GM19239 (cell line): ENCODE measurements at regions not wholly inside any gene's neighbourhood (a gene's known extent, or its start where the extent isn't known, plus 50 kb on each side); places are given as distances from the start of the nearest gene placed in this dataset.
"Not testable (repeated sequence)": the region's sequence is repeated elsewhere in the genome, so short reads cannot be mapped to it uniquely, and the experiment has no call there.

Experiments
- DNase-seq: peaks from one replicate; pipeline ENCODE4 v3.0.0; 2011; ENCODE audit warnings: low spot score; ENCODE audit not compliant: insufficient read length
- FAIRE-seq: peaks from 2 replicates; lab custom pipeline; 2011; peaks lifted over from hg19 to GRCh38; lab: Jason Lieb, UNC

- FAIRE-seq, result no peak
- no peak for DNase-seq
These were observed 232.7 kb upstream of the ATP10A start for GRCh38 chr15:26095710-26096330.

GRCh38 chr15:26091184-26091583, 228.1 kb upstream of the ATP10A start:
- FAIRE-seq (no peak), DNase-seq (no peak)

- FAIRE-seq (no peak), DNase-seq (no peak)
These were observed 224.8 kb upstream of the ATP10A start for GRCh38 chr15:26087881-26088280.

DNA sequence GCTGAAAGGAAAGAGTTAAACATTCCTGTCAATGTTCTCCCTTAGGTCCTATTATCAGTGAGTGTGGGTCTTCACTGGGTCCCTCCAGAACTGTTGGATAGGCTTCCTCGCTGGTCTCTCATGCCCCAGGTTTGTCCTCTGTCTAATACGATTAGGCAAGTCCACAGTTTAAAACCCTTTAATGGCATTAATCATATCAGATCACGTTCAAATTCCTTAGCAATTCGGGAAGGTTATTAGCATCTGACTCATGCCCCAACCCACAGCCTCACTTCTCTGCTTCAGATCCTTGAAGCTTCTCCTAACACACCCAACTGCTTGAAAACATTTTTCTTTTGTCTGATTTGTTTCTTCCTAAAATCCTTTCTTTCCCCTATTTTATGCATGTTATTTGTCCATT, 224.3 kb upstream of the ATP10A start:
- DNase-seq, result no peak
- FAIRE-seq, result no peak

DNA sequence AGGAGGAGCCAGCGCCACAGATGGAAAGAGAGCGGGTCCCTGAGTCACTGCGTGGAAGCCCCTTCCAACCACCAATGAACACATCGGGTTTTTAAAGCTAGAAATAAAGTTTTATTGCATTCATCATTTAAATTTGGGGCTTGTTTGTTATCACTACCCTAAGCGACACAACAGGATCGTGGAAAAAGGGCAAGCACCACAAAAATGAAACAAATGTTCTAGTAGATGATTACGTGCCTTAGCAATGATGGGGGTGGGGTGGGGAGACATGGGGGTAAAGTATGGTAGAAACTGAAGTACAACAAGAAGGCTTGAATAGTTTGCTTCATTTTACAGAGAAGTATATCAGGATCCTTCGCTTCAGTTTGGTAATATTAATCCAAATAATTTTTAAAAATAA, 221.6 kb upstream of the ATP10A start:
- DNase-seq (no peak), FAIRE-seq (no peak)

DNA sequence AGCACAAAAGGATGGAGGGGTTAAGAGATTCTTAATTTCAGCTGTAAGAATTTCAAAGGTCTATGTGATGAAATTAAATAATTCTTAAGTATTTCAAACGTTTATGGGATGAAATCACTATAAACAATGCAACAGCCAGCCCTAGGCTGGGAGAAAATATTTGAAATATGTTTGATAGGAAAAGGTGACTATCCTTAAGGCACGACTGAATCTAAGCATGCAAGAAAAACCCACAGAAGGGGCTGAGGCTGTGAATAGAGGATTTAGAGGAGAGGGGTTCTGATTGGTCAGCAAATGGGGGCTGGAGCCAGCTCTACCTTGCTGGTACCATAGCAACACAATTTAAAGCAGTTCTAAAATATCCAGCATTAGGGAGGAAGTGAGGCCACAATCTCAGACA, 220.8 kb upstream of the ATP10A start:
- DNase-seq, result no peak
- no peak for FAIRE-seq

GRCh38 chr15:26083457-26083856, 220.3 kb upstream of the ATP10A start:
- DNase-seq (no peak), FAIRE-seq (no peak)

DNA sequence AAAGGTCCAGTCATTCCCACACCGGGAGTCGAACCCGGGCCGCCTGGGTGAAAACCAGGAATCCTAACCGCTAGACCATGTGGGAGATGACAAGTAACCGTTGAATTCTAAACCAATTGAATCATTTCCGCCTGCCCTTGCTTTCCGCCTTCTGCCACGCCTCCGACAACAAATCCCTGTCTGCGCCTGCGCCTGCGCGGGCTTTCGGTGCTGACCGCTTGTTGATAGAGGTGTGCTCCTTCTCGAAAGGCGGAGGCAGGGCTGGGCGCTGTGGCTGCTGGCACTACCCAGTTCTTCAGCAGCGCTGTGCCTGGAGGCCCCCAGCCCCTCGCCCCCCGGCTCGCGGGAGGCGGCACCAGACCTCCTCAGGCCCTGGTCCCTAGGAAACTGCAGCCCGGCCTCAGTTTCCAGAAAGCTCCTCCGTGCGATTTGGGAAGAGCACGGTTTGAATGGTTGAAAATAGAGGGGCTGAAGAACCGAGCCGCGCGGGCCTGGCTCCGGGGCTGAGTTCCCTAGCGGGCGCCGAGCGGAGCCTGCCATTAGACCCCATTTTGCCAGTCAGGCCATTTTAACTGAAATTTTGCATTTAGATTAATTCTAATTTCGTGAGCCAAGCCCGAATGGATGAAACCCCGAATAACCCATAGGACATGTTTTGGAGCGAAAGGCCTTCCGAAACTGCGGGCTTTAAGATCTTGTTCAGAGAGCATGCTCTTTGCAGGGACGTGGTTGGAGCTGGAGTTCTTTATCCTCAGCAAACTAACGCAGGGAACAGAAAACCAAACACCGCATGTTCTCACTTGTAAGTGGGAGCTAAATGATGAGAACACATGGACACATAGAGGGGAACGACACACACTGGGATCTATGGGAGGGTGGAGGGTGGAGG, 219.3 kb upstream of the ATP10A start:
- DNase-seq (peak; percentile 76), FAIRE-seq (peak; percentile 97)

DNA sequence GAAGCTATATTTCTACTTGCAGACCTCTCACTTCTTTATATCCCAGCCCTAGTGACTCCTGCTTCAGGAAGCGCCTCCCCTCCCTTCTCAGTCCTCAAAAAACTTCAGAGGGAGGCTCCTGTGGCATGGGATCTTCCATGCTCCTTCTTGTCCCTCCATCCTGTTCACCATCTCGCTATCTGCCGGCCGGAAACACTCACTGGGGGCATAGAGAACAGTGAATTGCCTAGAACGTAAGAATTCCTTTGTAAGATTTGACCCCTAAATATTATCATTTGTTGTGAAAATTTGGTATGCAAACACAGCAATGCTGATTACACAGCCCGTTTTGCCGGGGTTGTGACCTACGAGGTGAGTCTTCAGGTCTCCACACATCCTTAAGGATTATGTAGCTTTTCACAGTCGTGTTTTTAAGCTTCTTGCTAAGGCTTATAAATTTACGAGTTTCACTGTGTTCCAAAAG, 218.7 kb upstream of the ATP10A start:
- DNase-seq, result peak; percentile 8
- FAIRE-seq, result no peak

- no peak for FAIRE-seq
These were observed 212.6 kb upstream of the ATP10A start for GRCh38 chr15:26075770-26076169.

GRCh38 chr15:26073430-26074333, 210.6 kb upstream of the ATP10A start:
- no peak for FAIRE-seq
- DNase-seq, result no peak

More at GRCh38 chr15:26075770-26076169, 212.6 kb upstream of the ATP10A start:
- no peak for DNase-seq

DNA sequence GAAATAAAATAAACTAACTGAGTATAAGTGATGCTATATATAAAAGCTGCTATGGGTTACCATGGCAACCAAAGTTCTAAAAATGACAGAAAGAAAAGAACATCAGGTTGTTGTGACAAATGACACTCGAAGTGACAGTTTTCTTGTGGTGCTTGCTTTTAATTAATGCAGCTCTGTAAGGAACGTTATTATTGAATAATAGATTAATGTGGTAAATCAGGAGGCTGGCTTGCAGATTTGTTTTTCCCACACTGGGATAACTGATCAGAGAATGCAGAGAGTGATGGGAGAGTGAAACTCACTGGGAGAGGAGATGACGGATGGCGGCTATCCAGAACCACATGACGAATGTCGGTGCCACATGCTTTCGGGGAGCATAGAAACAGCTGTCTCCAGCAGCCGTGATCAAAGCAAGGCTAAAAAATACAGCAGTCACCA, 207.0 kb upstream of the ATP10A start:
- no peak for FAIRE-seq
- no peak for DNase-seq

DNA sequence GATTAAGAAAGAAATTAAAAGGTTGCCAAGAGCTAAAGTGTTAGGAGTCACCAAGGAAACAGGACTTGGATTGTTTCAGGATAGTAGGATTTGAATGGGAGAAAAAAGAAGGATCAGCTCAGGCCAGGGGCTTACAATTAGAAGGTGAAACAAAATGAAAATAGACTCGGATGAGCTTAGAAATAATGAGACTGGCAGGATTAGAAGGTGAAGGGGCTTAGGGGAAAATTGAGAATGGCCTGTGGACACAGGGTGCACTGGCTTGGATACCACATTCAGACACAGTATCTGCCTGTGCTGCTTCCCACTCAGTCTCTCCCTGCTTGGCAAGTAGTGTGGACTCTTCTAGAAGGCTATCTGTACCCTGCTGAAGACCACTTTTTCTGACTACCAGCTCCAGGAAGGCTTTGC, 206.1 kb upstream of the ATP10A start:
- DNase-seq (no peak), FAIRE-seq (no peak)

DNA sequence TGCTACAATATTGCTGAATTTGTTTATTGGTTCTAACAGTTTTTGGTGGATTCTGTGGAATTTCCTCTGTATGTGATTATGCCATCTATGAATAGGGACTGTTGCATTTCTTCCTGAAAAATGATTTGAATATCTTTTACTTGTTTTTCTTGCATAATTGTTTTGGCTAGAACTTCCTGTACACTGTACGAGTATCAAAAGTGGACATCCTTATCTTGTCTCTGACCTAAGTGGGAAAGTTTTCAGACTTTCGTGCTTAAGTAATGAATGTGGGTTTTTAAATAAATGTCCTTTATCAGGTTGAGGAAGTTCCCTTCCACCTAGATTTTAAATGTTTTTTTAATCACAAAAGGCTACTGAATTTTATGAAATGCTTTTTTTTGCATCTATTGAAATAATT, 203.8 kb upstream of the ATP10A start:
- DNase-seq, result no peak
- no peak for FAIRE-seq

DNA sequence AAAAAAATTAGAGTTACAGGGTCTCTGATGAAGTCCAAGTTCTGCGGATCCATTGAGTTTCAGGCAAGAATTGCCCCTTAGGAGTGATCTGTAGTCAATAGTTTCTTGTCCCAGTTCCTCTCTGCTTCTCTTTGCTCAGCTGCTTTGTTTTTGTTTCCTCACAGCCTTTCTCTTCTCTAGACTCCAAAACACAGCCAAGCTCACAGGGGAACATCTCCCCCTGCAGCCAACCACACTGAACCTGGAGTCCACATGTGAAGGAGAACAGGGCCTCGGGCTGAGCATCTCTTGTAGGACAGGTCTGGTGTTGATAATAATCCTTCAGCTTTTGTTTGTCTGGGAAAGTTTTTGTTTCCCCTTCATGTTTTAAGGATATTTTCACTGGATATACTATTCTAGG, 202.6 kb upstream of the ATP10A start:
- no peak for DNase-seq
- no peak for FAIRE-seq

GRCh38 chr15:26061248-26061647, 198.1 kb upstream of the ATP10A start:
- no peak for DNase-seq
- no peak for FAIRE-seq

DNA sequence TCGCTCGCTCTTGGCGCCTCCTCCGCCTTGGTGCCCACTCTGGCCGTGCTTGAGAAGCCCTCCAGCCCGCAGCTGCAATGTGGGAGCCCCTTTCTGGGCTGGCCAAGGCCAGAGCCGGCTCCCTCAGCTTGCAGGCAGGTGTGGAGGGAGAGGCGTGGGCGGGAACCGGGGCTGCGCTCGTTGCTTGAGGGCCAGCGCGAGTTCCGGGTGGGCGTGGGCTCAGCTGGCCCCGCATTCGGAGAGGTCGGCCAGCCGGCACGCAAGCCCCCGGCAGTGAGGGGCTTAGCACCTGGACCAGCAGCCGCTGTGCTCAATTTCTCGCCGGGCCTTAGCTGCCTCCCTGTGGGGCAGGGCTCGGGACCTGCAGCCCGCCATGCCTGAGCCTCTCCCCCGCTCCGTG, 193.6 kb upstream of the ATP10A start:
- FAIRE-seq, DNase-seq: not testable (repeated sequence)

- FAIRE-seq, result no peak
- no peak for DNase-seq
These were observed 188.9 kb upstream of the ATP10A start for GRCh38 chr15:26051761-26052675.

DNA sequence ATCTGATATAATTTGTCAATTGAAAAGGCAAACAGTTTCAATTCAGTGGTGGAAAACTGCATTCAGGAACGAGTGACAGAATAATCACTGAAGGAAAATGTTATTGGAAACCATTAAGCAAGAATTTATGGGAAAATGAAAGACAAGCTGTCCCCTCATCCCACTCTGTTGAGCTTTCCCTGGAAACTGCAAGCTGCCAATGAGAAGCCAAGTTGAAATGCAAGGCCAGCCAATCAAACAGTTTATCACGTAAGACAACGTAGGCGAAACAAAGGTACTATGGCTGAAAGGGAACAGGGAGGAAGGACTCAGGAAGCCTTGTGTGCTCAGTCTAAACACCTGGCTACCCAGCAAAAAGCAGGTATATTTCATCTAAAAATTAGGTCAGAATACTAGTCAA, 187.9 kb upstream of the ATP10A start:
- no peak for DNase-seq
- FAIRE-seq, result no peak
